GM12864 (cell line): ENCODE measurements at regions not wholly inside any gene's neighbourhood (a gene's known extent, or its start where the extent isn't known, plus 50 kb on each side); places are given as distances from the start of the nearest gene placed in this dataset.

Experiments used
- DNase-seq: peaks from one replicate; pipeline ENCODE4 v3.0.0-alpha.2; 2011; ENCODE audit warnings: low read depth
- H3K4me3 ChIP-seq: 2 replicates; pipeline ENCODE4 v1.5.1; 2011; ENCODE audit warnings: mild to moderate bottlenecking, low read depth, low read length, control low read depth
- CTCF ChIP-seq: IDR thresholded peaks from 2 replicates; pipeline ENCODE4 v1.5.1; 2011; ENCODE audit warnings: low read depth, mild to moderate bottlenecking, moderate library complexity, low read length, control low read depth, inconsistent platforms; ENCODE audit errors: missing control alignments

- no peak overlapping the region for H3K4me3 ChIP-seq
- DNase-seq, result no peak
- no peak for TF ChIP-seq CTCF
Measured at GRCh38 chr6:8229915-8230756, 127.8 kb upstream of the EEF1E1 start.

DNA sequence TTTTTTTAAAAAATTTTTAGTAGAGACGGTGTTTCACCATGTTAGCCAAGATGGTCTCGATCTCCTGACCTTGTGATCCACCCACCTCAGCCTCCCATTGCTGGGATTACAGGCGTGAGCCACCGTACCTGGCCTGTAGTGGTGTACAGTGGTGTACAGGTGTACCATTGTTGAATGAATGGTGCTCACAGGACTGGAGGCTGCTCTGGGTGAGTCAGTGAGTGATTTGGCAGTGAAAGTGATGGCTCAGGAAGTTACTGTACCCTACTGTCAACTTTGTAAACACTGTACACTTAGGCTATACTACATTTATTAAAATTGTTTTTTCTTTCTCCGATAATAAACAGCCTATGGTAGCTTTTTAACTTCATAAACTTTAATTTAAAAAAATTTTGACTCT, 122.8 kb upstream of the EEF1E1 start:
- no peak for TF ChIP-seq CTCF
- DNase-seq, result no peak
- no peak overlapping the region for H3K4me3 ChIP-seq

GRCh38 chr6:8223678-8224077, 121.3 kb upstream of the EEF1E1 start:
- no peak for DNase-seq
- H3K4me3 ChIP-seq, result no peak overlapping the region
- no peak for TF ChIP-seq CTCF

DNA sequence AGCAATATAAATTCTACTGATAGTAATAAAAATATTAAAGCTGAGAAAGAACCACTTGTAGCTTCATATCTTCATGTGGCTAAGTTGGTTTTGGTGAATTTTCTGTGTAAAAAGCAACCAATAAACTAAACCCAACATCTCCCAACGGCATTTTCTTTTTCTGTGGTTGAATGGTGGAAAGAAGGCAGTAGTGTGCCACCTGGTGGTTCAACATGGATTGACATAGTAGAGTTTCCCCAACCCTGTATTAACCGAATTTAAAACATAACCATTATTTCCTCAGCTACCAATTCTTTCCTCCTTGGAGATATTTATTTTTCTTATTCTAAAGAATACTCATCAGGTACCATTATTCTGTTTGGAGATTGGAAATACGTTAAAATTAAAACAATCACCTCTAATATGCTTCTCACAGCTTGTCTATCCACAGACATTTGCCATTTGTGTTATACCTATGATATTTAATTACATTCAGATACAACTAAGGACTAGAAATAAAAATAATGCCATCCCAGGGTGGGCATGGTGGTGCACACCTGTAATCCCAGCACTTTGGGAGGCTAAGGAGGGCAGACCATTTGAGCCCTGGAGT, 117.1 kb upstream of the EEF1E1 start:
- DNase-seq, result peak; percentile 8
- TF ChIP-seq CTCF, result peak; percentile 71

GRCh38 chr6:8218861-8219260, 116.5 kb upstream of the EEF1E1 start:
- DNase-seq, result no peak
- H3K4me3 ChIP-seq, result no peak overlapping the region
- TF ChIP-seq CTCF, result no peak

More for the DNA sequence above, 117.1 kb upstream of the EEF1E1 start:
- no peak overlapping the region for H3K4me3 ChIP-seq

DNA sequence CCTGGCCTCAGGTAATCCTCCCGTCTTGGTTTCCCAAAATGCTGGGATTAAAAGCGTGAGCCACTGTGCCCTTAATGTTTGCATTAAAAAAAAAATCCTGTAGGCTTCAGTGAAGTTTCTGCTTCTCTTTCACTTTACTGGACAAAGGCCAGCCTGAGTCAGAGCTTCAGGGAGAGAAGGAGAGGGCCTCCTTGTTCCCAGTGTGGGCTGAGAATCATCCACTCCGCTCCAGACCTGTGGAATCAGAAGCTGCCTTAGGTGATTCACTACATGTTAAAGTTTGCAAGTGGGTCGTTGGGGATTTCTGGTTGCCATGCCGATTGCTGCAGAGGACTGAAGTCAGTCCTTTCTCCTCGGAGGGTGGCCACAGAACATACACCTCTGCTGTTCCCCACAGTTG, 113.3 kb upstream of the EEF1E1 start:
- no peak for DNase-seq
- H3K4me3 ChIP-seq, result no peak overlapping the region
- TF ChIP-seq CTCF, result no peak

- H3K4me3 ChIP-seq, result no peak overlapping the region
- no peak for DNase-seq
- TF ChIP-seq CTCF, result no peak
Measured at GRCh38 chr6:8213995-8214394, 111.6 kb upstream of the EEF1E1 start.
